Activated T-cell treated with anti-CD3 and anti-CD28 coated beads for 24 hours (primary cell): ENCODE measurements at regions not wholly inside any gene's neighbourhood (a gene's known extent, or its start where the extent isn't known, plus 50 kb on each side); places are given as distances from the start of the nearest gene placed in this dataset.
"Not testable (repeated sequence)": the region's sequence is repeated elsewhere in the genome, so short reads cannot be mapped to it uniquely, and the experiment has no call there.

ENCODE experiments used
- DNase-seq: peaks from one replicate; pipeline ENCODE4 v3.0.0-alpha.2; 2020; ENCODE audit warnings: low read depth

DNA sequence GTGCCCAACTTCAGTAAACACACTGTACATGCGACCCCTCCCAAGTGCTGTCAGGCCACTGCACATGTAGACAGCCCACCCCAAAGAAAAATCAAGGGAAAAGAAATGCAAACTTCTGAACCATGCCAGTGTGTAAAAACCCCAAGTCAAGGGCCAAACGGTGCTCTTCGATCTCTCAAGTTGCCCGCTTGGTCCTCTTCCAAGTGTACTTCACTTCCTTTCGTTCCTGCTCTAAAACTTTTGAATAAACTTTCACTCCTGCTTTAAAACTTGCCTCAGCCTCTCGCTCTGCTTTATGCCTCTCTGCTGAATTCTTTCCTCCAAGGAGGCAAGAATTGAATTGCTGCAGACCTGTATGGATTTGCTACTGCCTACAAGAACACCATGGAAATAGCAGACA, 600.7 kb downstream of the KCTD12 start:
- no peak for DNase-seq

DNA sequence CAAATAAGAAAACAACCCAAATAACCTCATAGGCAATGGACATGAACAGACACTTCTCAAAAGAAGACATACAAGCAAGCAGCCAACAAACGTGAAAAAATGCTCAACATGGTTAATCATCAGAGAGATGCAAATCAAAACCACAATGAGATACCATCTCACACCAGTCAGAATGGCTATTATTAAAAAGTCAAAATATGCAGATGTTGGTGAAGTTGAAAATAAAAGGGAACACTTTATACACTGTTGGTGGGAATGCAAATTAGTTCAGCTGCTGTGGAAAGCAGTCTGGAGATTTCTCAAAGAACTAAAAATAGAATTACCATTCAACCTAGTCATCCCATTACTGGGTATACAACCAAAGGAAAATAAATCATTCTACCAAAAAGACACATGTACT, 606.4 kb downstream of the KCTD12 start:
- not testable (repeated sequence) for DNase-seq

DNA sequence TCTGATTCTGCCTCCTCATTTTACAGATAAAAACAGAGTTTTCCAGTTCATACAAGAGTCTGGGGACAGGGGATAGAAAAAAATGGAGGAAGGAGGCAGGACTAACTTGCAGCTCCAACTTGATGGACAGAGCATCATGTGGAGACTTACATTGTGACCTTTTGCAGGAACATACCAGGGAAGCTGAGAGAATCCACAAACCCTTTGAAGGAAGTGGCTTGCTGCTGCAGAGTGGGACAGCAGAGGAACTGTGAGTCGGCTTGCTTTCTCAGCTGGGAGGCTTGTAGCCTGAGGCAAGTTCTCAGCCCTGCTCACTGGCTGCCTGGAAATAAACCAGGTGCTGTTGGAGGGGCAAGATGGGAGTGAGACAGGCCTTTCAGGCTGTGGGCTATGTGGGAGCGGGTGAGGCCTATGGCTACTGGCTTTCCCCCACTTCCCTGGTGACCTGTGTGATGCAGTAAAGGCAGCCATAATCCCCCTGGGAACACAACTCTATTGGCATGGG, 614.4 kb downstream of the KCTD12 start:
- DNase-seq: no peak

DNA sequence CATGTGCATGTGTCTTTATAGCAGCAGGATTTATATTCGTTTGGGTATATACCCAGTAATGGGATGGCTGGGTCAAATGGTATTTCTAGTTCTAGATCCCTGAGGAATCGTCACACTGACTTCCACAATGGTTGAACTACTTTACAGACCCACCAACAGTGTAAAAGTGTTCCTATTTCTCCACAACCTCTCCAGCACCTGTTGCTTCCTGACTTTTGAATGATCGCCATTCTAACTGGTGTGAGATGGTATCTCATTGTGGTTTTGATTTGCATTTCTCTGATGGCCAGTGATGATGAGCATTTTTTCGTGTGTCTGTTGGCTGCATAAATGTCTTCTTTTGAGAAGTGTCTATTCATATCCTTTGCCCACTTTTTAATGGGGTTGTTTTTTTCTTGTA, 617.9 kb downstream of the KCTD12 start:
- not testable (repeated sequence) for DNase-seq

DNA sequence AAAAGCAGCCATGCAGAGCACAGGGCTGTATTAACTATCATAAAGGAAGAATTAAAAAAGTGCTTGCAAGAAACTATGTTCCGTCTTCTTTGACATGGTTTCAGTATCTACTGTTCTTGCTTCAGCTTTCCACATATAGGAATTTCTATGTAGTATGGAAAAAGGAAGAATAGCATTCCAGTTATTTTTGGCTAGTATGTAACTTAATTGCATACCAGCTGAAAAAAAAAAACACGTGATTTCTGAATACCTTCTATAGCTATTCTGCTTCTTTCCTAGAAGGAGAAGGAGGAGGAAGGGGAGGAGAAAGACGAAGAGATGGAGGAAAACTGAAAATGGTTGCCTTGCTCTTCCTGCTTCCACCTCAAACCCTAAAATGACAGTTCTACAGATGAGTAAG, 619.0 kb downstream of the KCTD12 start:
- DNase-seq: no peak

DNA sequence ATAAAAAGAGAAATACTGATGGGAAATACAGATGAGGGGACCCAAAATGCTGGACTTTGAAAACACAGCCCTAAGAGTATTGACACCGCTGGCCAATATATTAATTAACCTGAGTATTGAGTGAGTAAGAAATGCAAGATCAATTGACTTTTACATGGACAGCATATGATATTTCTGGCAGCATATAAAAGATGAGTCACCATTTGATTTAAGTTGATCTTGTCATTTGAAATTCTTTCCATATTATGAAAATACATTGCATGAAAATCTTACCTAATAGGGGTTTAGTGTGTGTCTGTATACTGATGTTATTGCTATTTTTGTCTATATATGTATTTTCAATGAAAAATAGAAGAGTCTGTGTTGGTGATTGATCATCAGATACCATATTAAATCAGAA, 619.6 kb downstream of the KCTD12 start:
- no peak for DNase-seq

DNA sequence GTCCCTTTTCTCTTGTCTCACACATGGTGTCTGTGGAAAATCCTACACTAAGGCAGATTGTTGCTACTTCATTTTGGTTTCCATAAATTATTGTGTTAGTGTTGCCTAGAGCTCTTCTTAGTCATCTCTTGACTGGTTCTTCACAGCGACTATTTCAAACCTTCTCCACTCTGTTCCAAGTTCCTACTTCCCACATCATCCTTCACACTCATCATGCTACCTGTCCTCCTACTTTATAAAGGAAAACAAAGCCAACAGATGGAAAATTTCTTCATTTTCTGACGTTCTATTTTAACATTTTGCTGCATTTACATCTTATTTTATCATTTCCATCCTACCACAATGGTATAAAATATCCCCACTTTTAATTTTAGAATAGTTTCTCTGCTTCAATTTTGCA, 614.1 kb downstream of the LMO7 start:
- no peak for DNase-seq

DNA sequence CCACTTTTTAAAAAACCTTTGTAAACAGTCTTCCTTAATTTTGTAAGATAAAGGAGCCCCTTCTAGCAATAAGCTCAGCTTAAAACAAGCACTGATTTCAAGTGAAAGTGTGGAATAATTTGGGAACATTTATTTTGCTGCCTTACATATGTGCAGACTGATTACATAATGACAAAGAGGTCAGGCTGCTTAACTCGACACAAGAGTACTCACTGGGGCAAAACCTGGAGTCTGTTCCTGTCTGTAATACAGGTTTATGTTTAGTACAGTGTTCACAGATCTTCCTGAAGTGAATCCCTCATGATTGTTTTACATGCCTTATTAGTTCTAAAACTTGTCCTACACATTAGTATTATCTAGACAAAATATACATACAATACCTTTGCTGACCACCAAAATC, 609.8 kb downstream of the LMO7 start:
- DNase-seq: no peak

DNA sequence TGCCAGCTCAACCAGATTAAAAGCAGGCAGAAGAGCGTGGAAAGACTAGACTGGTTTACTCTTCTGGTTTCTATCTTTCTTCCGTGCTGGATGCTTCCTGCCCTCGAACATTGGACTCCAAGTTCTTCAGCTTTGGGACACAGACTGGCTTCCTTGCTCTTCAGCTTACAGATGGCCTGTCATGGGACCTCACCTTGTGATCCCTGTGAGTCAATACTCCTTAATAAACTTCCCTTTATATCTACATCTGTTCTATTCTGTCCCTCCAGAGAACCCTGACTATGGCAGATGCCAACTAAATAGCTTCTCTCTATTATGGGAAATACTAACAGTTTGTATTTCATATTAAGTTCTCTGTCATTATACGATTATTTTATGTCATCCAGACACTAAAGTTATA, 609.1 kb downstream of the LMO7 start:
- no peak for DNase-seq

DNA sequence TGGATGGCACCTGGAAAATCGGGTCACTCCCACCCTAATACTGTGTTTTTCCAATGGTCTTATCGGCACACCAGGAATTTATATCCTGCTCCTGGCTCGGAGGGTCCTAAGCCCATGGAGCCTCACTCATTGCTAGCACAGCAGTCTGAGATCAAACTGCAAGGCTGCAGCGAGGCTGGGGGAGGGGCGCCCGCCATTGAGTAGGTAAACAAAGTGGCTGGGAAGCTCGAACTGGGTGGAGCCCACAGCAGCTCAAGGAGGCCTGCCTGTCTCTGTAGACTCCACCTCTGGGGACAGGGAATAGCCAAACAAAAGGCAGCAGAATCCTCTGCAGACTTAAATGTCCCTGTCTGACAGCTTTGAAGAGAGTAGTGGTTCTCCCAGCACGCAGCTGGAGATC, 607.0 kb downstream of the LMO7 start:
- DNase-seq: not testable (repeated sequence)

DNA sequence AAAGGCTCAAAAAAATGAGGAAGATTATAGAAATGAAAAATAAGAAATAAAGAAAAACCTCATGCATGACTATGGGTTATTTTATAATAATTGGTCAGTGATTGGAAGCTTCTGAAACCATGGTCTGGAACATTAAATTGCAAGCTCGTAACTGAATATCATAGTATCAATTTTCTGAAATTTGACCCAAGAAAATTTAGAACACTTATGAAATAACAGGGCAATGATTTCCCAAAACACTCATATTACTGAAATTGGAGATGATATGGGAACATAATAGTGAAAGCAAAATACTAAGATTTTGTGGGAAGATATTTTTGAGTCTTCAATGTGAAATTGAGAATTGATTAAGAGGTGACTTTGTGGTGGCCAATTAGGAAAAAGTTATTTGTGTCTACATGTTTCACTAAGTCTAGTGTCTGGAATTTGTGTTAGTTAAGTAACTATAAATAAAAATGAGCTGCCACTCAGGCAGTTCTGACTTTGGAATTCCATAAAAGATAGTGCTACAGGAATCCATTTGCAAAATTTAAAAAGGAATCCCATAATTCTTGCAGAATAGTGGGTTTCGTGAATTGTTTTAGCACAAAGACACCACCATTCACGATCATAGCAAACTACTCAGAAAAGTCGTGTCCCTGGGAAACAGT, 603.0 kb downstream of the LMO7 start:
- DNase-seq: no peak

DNA sequence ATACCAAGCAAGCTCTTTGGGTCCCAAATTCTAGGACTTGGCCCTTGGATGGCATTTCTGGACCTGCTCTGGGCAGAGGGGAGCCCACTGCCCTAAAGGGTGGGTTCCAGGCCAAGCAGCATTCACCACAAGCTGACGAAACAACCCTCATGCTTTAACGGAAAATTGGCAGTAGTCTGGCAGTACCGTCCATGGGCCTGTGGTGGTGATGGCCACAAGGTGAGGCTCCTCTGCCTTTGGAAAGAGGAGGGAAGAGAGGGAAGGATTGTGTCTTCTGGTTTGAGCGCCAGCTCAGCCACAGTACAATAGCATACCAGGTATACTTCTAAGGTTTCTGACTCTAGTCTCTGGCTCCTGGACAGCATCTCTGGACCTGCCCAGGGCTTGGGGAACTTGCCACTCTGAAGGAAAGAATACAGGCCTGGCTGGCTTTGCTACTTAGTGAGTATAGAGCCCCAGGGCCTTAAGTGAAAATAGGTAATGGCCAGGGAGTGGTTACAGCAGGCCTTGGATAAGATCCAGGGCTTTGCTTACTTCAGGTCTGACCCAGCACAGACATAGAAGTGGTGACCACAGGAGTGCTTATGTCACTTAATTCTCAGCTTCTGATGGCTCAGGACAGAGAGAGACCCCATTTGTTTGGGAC, 595.5 kb downstream of the LMO7 start:
- no peak for DNase-seq

DNA sequence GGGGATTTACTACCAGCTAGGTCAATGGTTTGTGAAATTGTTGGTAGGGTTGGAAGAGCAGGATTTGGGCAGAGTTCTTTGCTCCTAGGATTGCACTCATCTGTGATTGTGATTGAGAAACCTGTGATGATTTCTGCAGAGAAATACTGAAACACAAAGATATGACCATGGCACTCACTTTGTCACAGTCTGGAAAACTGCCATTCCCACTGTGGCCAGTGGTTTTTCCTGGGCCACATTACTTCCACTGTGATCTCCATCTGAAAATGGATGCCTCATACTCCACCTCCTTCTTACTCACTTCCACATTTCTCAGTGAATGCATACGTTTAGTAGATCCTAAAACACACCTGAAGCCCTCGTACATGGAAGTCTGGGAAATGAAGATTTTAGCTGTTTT, 593.2 kb downstream of the LMO7 start:
- no peak for DNase-seq

DNA sequence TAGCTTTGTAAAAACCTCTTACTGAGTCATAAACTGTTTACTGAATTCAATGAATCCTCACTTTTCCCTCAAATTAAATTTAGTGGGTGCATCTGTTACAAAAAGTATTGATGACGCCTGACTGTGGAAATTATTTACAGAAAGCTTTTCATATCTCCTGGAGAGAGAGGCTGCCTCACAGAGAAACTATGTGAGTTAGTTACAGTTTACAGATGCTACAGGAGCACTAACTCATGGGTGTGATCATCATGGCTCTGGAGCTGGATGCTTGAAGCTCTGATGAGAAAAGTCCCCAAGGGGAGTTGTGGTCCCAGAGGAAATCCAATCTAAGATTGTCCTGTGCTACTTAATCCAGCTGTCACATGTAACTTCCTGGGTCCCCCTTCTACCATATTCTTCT, 590.8 kb downstream of the LMO7 start:
- DNase-seq: no peak

DNA sequence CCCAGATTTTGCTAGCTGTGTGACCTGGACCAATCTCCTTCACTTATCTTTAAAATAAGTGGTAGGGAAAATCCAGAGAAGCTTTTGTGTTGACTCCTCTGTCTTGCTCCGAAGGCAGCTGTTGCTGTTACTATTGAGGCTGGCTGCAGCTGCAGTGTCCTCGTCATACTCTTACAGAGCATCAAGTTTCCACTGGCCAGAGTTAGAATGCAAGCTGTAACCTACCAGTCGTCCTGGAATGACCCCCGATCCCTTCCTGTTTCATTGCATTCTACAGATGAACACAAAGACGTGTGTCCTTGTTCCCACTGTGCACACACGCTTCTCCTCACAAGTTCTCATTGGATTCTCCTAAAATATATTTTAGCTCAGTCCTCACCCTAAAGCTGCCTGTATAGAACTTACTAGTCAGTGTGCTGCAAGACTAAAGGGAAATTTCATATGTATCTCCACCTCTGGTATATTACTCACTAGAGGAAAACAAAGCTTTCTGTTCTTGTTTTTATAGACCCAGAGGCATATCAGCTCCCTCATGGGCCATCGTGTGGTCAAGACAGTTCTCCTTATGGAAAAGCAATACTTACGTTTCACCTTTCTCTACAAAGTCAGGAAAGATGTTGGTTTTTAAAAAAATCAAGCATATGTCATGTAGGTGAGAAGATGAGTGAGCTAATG, 589.8 kb downstream of the LMO7 start:
- no peak for DNase-seq

DNA sequence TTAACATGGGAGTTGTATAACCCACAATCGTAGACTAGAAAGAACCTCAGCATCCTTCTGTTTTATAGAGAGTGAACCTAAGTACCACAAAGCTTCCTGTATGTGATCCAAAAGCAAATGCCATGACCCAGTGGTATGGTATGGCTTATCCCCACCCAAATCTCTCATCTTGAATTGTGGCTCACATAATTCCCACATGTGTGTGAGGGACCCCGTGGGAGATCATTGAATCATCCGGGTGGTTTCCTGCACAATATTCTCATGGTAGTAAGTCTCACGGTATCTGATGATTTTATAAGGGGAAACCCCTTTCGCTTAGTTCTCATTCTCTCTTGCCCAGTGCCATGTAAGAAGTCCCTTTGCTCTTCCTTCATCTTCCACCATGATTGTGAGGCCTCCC, 587.9 kb downstream of the LMO7 start:
- DNase-seq: no peak

DNA sequence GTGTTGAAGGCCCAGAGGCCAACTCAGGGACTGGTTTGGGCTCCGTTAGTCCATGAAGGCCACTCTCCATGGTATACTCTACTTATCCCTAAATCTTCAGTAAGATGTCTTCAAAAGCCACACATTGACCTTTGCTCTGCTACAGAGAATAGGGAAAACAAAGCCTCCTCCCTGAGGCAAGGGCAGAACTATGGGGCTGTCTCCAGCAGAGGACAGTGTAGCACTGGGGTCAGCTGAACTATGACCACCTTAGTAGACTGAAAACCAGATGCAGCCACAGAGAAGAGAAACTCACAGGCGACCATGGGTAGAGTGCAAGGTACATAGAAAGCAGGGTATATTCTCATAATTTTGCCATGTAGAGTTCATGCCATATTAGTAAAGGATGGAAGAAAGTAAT, 587.4 kb downstream of the LMO7 start:
- DNase-seq: no peak

DNA sequence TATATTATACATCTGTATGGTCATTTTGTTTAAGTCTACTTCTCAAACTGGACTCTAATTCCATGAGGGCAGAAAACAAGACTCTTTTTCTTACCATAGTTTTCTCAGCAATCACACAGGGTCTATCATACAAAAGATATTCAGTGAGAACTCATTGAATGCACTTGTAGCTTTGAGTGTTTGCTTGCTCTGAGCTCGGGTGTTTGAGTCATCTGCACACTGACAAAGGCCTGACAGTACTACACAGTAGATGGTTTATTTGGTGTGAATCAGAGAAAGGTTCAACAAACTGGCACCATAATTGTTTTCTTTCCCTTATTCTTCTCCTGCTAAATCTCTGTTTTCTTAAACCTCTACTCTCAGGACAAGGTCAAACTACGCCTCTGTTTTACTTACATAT, 586.4 kb downstream of the LMO7 start:
- no peak for DNase-seq

DNA sequence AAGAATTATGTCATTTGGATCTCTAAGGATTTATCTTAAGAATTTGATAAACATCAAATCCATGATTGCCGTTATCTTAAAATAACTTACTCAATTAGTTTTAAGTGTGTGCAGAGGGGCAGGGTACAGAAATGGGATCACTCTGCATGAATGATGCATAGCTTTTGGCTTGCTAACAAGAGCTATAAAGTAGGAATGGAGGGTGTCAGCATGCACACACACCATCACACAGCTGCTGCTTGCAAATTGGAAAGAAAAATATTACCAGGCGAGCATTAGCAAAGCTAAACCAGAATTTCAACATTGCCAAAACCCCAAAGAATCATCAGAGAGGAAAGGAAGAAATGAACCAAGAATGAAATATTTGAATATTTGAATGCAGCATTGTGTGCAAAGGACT, 580.6 kb downstream of the LMO7 start:
- no peak for DNase-seq

DNA sequence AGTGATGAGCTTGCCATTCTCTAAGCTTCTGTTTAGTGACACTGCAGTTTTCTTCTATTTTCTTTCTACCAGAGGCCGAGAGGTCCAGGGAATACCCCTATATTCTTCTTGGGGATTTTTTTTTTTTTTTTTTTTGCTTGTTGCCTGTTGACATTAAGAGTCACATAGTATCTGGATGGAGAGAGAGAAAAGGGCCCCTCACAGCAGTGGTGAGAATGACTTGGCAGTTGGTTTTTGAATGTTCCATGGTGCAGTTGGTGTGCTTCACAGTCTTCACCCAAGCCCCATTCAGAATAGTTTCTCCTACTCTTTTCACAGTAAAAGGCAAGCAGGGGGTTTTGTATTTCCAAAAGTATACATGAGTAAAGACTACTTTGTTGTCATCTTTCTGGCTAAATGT, 577.9 kb downstream of the LMO7 start:
- DNase-seq: no peak

DNA sequence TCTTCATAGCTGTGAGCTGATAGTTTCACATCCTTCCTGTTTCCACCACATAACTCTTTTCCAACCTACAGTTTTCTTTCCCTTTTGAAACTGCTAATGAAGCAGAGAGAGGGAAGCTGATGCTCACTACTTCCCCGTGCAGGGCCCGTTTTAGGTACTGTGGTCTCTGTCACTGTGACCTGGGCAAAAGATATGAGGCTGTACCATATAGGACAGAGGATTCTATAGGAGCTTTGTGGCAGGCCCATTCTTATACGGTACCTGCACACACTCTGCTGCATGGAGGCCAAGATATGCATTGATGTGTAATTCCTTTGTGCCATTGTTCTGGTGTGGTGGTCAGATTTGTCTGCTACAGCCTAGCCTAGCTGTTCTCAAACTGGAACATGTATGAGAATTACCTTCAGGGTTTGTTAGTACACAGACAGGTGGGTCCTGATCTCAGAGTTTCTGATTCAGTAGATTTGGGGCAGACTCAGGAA, 577.3 kb downstream of the LMO7 start:
- DNase-seq: no peak

DNA sequence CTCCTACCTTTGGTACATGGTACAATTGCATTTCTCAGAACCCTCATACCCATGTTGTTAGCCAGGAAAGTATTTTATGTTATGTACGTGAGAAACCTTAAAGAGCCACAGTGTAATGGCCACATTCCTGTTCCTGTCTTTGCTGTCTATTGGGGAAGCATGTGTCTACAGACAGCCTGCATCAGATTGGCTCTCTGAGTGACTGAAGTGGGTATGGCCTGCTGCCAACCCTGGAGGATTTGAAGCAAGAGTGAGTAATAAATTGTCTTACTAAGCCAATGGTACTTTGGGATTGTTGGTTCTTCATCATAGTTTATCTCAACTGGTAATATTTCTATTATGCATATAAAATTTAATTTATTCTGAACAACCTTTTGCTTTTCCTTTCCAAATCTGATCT, 574.1 kb downstream of the LMO7 start:
- no peak for DNase-seq

DNA sequence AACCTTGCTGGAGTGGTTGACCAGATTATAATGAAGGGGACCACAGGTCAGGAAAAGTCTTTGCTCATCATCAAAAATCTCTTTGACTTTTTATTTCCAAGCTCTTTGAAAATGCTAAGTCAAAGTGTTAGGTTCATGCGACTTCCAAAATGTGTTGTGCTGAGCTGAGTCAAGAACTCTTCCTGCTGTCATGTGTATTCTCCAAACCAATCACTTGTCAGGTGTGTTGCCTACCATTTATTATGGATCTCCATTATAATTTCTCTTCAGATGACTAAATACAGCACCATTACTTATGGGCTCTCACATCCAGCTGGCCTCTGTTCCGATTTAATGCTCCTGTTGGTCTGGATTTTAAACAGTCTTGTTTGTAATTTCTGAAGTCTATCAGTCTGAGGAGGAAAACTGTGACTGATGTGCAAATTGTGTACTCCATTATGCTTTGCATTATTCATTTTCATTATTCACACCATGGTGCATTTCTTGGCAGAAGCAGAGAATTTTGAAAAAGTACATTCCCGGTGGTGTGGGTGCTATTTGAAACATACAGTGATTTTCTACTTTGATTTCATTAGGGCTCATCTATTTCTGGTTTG, 562.5 kb downstream of the LMO7 start:
- no peak for DNase-seq
